ENCODE measurements at regions not wholly inside any gene's neighbourhood (a gene's known extent, or its start where the extent isn't known, plus 50 kb on each side); places are given as distances from the start of the nearest gene placed in this dataset.
"Not testable (repeated sequence)": the region's sequence is repeated elsewhere in the genome, so short reads cannot be mapped to it uniquely, and the experiment has no call there.

DNA sequence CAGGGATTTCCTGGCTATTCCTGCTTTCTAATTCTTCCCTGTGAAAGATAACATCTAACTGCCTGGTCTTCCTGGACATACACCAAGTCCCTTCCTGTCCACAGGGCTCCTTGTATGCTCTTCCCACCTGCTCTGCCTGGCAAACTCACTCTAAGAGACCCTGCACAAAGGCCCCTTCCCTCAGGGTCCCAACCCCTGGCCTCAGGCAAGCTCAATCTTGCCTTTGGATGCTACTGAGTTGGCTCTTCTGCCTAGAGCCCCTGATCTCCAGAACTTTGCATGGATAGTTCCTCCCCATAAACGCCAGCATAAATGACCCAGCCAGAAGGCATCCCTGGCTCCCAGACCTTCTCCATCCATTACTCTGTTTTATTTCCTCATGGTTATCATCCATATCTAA is 98.3 kb upstream of the OTOS start:
- no peak for DNase-seq (ENCODE audit: low read depth)

DNA sequence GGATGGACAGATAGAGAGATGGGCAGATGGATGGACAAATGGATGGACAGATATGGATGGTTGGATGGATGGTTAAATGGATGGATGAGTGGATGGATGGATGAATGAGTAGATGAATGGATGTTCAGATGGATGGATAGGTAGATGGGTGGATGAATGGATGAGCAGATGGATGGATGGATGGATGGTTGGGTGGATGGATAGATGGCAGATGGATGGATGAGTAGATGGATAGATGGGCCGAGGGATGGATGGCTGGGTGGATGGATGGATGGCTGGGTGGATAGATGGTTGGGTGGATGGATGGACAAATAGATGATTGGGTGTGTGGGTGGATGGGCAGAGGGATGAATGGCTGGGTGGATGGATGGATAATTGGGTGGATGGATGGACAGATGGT is 98.9 kb upstream of the OTOS start:
- no peak for DNase-seq (ENCODE audit: low read depth)

DNA sequence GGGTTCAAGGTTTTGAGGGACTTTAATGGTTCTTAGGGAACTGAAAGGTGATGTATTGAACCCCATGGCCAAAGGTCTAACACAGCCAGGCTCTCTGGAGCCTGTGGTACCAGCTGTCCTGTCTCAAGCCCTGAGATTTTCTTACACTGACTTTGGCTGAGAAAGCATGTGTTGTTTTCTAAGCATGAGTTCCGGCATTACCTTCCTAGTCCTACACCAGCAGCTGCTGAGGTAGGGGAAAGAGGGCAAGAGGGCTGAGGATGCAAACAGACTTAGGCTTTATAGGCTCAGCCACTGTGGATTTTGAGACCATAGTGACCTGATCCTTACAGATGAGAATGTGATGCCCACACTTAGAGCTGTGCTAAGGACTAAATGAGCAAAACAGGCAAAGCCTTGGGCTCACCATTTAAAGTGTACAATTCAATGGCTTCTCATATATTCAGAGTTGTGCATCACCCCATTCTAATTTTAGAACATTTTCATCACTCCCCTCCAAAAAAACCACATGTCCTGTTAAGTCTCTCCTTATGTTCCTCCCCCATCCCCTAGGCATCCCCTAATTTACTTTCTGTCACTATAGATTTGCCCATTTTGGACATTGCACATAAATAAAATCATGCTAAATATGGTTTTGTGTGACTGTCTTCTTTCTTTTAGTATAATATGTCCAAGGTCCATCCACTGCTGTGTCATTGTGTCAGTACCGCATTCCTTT is 99.7 kb upstream of the OTOS start:
- DNase-seq (ENCODE audit: low read depth), result no peak

GRCh38 chr2:240240781-240241180 is 100.3 kb upstream of the OTOS start:
- DNase-seq (ENCODE audit: low read depth), result no peak

- DNase-seq (ENCODE audit: low read depth), result no peak
Observed at GRCh38 chr2:240241572-240241971, 101.1 kb upstream of the OTOS start.

DNA sequence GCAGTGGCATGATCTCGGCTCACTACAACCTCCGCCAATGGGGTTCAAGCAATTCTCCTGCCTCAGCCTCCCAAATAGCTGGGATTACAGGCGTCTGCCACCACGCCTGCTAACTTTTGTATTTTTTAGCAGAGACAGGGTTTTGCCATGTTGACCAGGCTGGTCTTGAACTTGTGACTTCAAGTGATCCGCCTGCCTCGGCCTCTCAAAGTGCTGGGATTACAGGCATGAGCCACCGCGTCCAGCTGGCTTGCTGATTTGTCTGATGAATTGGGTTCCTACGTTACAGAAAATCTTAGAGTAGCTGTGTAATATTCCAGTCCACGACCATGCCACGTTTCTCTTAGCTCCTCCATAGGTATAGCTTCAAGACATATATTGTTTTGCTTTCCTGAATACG is 102.6 kb upstream of the OTOS start:
- DNase-seq (ENCODE audit: low read depth), result not testable (repeated sequence)

GRCh38 chr2:240244543-240244942 is 104.1 kb upstream of the OTOS start:
- DNase-seq (ENCODE audit: low read depth), result no peak

- no peak for DNase-seq (ENCODE audit: low read depth)
Observed at GRCh38 chr2:240245184-240245583, 104.7 kb upstream of the OTOS start.

DNA sequence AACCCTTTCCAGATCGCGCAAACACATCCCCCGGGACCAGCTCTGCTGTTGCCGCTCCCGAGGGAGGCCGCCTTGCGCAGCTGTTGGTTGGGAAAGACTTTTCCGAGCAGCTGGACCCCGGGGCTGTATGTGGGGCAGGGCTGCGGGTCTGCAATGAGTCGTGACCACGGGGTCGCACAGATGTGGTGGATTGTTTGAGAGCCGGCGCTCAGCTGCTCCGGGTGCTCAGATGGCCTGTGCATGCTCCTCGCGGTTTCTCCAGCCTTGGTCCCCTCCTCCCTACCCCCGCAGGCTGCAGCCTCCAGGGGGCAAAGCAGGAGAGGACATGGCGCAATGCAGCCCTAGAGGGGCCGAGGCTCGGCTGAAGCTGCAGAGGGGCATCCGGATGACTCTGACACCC is 105.2 kb upstream of the OTOS start:
- no peak for DNase-seq (ENCODE audit: low read depth)

- DNase-seq (ENCODE audit: low read depth), result no peak
Observed at GRCh38 chr2:240246173-240246820, 105.8 kb upstream of the OTOS start.

DNA sequence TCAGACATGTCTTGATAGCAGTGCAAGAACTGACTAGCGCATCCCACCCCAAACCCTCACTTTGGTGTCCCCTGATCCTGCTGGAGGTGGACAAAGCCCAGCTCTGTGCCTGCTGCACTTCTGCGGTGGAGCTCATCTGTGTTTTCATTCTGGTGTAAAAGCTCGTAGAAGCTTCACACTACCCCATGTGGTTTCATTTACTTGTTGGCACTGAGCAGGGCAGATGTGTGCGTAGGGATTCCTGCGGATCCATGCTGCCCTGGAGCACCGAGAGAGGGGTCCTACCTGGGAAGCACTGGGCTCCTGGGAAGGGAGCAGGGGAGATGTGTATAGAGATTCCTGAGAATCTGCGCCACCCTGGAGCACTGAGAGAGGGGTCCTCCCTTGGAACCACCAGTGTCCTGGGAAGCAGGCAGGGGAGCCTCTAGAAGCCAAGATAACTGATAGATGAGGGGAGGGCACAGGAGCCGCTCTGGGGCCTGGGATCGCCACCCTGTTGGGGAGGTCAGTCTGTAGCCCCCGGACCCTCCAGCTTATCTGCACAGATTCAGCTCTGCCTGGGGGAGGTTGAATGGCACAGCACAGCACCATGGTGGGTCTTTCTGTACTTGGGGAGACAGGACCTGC is 106.9 kb upstream of the OTOS start:
- no peak for DNase-seq (ENCODE audit: low read depth)

- DNase-seq (ENCODE audit: low read depth), result no peak
Observed at GRCh38 chr2:240247868-240248720, 107.6 kb upstream of the OTOS start.

- DNase-seq (ENCODE audit: low read depth), result no peak
Observed at GRCh38 chr2:240248721-240249422, 108.4 kb upstream of the OTOS start.

GRCh38 chr2:240249423-240250149 is 109.1 kb upstream of the OTOS start:
- DNase-seq (ENCODE audit: low read depth), result no peak

DNA sequence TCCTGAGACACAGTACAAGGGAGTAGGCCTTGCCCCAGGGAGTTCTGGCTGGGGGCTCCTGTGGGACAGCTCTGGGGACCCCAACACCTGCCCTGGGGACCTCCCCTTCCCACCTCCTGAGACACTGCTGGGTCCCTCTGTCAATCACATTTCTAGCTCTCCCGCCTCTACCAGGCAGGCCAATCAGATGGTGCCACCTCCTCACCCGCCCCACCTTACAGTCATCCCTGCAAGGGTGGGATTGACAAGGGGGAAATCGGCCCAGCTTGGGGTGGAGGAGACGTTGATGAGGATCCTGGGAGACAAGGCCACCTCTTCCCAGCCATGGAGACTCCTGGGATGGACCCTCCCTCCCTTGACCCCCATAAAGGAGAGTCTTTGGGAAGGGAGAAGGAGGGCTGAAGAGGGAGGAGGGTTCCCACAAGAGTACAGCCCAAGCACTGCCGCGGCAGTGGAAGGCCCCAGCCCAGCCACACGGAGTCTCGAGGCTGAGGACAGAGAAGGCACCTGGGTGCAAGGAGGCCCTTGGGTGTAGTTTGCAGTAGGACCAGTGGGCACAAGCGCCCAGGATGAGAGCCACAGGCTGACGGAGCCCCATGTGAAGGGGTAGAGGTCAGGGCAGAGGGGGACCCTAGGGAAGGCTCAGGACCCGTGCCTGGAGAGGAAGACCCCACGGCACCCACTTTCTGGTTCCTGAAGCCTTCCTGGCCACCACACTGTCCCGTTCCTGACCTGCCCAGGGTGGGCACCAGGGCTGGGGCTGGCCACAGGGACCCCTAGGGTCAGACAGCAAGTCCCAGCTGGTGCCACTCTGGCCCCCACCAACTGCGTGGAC is 109.9 kb upstream of the OTOS start:
- DNase-seq (ENCODE audit: low read depth), result no peak

- peak; percentile 70 for DNase-seq (ENCODE audit: low read depth)
Observed at GRCh38 chr2:240250985-240251847, 110.8 kb upstream of the OTOS start.

- no peak for DNase-seq (ENCODE audit: low read depth)
Observed at GRCh38 chr2:240251848-240252190, 111.4 kb upstream of the OTOS start.

- no peak for DNase-seq (ENCODE audit: low read depth)
Observed at GRCh38 chr2:240252191-240252871, 111.9 kb upstream of the OTOS start.
